GM12864 (cell line): ENCODE measurements at regions not wholly inside any gene's neighbourhood (a gene's known extent, or its start where the extent isn't known, plus 50 kb on each side); places are given as distances from the start of the nearest gene placed in this dataset.

Source experiments
- DNase-seq: peaks from one replicate; pipeline ENCODE4 v3.0.0-alpha.2; 2011; ENCODE audit warnings: low read depth
- H3K4me3 ChIP-seq: 2 replicates; pipeline ENCODE4 v1.5.1; 2011; ENCODE audit warnings: mild to moderate bottlenecking, low read depth, low read length, control low read depth
- TF ChIP-seq, protein P1 (sequence below): IDR thresholded peaks from 2 replicates; pipeline ENCODE4 v1.5.1; 2011; ENCODE audit warnings: low read depth, mild to moderate bottlenecking, moderate library complexity, low read length, control low read depth, inconsistent platforms; ENCODE audit errors: missing control alignments

DNA sequence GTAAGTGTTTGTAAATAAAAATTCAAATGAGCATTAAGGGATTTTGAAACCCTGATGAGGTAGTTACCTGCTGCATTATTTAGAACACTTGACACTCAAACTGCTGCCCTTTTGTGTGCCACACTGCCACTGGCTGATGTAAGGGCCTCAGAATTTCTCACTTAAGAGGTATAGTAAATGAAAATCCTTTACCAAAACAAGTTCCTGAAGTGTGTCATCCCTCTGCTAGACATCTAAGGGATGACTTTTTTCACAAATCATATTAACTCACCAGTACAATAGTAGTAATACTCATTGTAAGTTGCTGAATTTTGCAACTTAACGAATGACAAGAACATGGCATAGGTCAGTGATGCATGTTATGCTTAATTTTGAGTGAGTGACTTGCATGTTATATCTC, 274.9 kb upstream of the UBE2E3 start:
- DNase-seq, result no peak
- TF ChIP-seq, protein P1, sequence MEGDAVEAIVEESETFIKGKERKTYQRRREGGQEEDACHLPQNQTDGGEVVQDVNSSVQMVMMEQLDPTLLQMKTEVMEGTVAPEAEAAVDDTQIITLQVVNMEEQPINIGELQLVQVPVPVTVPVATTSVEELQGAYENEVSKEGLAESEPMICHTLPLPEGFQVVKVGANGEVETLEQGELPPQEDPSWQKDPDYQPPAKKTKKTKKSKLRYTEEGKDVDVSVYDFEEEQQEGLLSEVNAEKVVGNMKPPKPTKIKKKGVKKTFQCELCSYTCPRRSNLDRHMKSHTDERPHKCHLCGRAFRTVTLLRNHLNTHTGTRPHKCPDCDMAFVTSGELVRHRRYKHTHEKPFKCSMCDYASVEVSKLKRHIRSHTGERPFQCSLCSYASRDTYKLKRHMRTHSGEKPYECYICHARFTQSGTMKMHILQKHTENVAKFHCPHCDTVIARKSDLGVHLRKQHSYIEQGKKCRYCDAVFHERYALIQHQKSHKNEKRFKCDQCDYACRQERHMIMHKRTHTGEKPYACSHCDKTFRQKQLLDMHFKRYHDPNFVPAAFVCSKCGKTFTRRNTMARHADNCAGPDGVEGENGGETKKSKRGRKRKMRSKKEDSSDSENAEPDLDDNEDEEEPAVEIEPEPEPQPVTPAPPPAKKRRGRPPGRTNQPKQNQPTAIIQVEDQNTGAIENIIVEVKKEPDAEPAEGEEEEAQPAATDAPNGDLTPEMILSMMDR, result no peak
- H3K4me3 ChIP-seq, result no peak overlapping the region

DNA sequence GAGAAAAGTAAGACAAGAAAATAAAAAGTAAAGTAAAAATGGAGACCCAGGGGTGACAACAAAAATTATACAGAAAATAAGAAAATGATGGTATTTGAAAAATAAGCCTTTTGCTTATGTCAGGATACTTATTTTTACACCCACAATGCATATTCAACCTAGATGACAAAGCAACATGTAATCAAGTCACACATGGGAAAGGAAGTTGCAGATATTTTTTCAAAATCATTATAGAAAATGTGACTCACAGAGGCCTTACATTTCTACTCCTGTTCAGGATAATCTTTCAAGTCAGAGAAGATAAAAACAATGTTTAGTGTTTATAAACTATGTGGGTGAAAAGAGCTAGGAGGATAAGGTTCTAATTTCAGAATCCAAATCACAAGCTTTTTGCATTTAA, 275.3 kb upstream of the UBE2E3 start:
- H3K4me3 ChIP-seq, result no peak overlapping the region
- TF ChIP-seq, protein P1, result no peak
- no peak for DNase-seq

DNA sequence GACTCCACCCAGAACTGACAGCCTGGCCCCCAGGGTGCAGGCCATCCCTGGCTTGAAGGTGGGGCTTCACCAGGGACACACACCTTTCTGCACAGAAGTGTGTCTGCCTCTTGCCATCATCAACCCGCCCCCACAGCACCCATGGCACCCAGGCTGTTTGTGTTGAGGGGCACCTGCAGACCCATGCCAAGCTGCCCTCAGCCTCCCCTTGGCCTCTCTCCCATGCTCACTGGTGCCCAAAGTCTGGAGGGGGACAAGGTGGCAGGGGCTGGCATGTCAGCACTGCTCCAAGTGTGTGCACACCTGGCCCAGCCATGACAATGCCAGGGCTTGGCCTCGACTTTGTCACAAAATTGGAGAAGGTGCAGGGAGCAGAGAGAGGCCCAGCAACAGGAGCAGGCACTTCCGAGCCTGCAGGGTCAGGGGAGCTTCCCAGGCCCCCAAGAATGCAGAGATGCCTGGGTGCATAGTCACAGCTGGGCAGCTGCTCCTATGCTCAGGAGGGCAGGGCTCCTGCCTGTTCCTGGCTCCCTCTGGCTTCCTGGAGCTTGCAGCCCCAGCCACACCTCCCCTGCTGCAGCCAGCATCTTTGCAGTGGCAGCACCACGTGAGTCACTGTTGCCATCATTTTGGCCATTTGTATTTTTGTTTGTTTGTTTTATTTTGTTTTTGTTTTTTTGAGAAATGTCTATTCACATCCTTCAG, 280.6 kb upstream of the UBE2E3 start:
- DNase-seq, result no peak
- TF ChIP-seq, protein P1, result no peak
- no peak overlapping the region for H3K4me3 ChIP-seq

- TF ChIP-seq, protein P1, result no peak
- no peak for DNase-seq
- H3K4me3 ChIP-seq, result no peak overlapping the region
These were observed 281.7 kb upstream of the UBE2E3 start for GRCh38 chr2:180698668-180699067.

GRCh38 chr2:180695586-180696401, 284.6 kb upstream of the UBE2E3 start:
- DNase-seq, result no peak
- no peak overlapping the region for H3K4me3 ChIP-seq
- TF ChIP-seq, protein P1, result no peak

DNA sequence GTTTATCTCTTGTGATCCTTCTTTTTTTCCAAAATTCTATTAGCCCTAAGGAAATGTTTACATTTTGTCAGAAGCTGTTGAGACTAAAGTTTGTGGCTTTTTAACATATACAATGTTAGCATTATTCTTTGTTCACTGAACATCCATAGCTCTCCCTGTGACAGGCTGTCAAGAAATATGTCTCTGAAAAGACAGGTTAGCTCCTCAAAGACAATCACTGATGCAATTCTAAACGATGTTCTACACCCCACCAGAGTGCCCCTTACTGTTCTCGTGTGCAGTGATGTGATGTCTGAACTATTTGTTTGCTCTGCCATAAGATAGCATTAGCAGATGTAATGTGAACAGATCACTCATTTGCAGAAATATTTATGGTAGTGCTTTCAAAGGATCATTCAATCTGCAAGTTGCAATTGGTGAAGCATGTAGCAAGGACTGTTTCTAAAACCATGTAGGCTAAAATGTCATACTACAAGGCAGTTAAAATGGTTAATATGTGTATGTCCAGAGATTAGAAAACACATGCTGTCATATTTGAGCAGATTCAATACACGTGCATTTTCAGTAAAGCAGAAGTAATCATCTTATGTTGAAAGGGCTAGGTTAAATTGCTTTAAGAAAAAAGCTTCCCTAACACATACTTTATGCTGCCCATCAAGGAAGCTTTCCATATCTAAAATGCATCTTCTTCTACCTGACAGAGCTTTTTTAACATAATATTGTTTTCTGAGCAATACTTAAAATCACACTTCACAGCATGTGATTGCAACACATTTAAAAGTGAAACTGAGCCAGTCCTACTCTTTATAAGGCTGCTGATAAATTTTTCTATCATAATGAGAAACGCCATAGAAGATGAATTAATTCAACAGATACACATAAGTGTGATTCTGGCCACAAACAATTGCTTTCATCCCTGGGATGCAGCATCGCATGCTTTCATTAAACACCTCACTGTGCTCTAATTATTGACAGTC, 285.7 kb upstream of the UBE2E3 start:
- TF ChIP-seq, protein P1, result no peak
- no peak for DNase-seq
- H3K4me3 ChIP-seq, result no peak overlapping the region
